ENCODE measurements at regions not wholly inside any gene's neighbourhood (a gene's known extent, or its start where the extent isn't known, plus 50 kb on each side); places are given as distances from the start of the nearest gene placed in this dataset.

- peak; percentile 34 for TF ChIP-seq CTCF (IDR thresholded peaks at IDR 0.05; ENCODE audit: low read length)
- no peak for TF ChIP-seq EZH2 (optimal IDR thresholded peaks at IDR 0.05; ENCODE audit: low read depth, low read length)
Observed at GRCh38 chr14:30330445-30330844, 228.5 kb upstream of the G2E3 start.
